NCI-H146 treated with DMSO at 0.1 percent for 48 hours (cell line): ENCODE measurements at regions not wholly inside any gene's neighbourhood (a gene's known extent, or its start where the extent isn't known, plus 50 kb on each side); places are given as distances from the start of the nearest gene placed in this dataset.

Experiments used
- DNase-seq: peaks from one replicate; lab custom pipeline; 2025; ENCODE audit not compliant: unreplicated experiment; lab: John Stamatoyannopoulos, UW

GRCh38 chr15:29430124-29430523, 160.5 kb upstream of the NSMCE3 start:
- no peak for DNase-seq

DNA sequence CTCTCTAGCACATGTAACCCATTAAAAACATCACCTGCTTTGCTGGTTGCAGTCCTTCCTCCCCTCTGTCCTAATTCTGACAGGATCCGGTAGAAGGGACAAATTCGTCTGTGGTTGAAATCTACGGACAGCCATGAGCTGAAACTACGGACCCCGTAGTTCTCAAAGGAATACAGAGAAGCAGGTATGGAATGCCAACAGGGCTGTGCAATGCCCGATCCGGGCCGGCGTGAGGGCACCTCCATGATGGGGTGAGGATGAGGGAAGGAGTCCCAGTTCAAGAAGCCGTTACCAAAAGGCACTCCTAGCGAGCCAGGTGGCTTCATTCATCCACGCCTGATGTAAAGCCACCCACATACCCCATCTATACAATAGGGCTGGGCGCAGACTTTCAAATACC, 160.0 kb upstream of the NSMCE3 start:
- no peak for DNase-seq

DNA sequence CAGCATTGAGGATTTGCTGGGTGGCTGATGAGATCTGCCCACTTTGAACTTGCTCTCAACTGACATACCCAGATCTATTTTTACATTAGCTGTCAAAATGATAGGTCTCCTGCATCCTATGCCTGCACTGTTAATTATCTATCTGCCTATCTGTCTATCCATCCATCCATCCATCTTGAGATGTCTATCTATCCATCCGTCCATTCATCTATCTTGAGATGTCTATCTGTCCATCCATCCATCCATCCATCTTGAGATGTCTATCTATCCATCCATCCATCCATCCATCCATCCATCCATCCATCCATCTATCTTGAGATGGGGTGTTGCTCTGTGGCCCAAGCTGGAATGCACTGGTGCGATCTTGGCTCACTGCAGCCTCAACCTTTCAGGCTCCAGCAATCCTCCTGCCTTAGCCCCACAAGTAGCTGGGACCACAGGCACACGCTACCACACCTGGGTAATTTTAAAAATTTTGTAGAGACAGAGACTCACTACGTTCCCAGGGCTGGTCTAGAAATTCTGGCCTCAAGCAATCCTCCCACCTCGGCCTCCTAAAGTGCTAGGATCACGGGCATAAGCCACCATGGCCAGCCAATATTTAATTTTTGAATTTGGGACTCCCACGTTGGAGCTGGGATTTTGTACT, 159.4 kb upstream of the NSMCE3 start:
- no peak for DNase-seq

DNA sequence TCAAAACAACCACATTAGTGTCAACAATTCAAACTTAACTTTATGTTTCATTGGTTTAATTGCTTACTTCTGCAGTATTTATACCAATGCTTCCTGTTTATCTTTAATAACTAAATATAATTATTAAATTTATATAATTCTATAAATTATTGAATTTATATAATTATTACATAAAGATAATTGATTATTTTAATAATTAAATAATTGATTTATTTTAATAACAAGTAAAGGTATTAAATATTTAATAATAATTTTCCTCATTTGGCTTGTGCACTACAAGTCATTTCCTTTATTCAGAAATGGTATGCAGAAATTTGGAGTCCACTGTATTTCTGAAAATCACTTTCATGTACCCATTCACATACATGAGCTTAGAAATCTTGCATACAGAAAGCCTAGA, 156.2 kb upstream of the NSMCE3 start:
- no peak for DNase-seq

DNA sequence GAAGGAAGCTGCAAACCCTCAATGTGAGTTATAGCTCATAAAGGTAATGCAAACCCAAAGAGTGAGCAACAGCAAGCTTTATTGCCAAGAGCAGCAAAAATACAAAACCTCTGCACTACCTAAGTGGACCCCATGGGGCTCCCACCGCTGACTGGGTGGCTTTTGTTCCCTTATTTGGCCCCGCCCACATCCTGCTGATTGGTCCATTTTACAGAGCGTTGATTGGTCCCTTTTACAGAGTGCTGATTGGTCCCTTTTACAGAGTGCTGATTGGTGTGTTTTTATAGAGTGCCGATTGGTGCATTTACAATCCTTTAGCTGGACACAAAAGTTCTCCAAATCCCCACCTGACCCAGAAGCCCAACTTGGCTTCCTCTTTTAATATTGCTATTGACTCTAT, 154.5 kb upstream of the NSMCE3 start:
- no peak for DNase-seq

DNA sequence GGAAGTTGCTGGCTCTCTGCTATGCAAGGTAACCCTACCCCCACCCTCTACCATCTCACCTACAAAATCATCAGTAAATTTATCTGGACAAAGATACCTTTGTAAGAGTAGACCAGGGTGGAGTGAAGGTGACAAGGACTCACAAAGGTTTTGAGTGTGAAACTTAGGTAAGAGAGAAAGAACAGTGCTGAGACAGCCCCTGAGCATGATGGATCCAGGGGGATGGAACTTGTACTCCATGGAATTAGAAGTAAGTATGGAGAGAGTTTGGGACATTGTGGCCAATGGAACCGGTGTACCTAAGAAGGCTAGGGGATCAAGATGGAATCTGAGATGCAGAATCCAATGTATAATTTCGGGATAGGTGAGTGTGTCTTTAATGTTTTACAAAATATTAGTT, 153.0 kb upstream of the NSMCE3 start:
- DNase-seq: no peak

GRCh38 chr15:29420188-29420587, 150.6 kb upstream of the NSMCE3 start:
- no peak for DNase-seq

DNA sequence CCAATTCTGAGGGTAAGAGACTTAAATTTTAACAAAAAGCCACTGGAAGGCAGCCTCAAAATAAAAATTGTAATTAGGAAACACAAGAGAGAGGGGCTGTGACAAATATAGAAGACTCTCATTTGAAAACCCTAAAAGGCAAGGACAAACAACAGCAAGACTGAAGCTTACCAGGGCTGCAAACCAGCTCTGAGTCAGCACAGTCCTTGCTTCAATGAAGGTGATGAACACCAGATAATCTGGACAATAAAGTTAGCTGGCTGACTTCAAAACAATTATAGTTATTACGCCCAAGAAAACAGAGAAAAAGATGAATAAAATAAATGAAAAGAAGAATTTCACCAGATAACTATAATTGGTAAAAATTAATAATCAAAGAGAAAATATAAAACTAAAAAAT, 149.3 kb upstream of the NSMCE3 start:
- DNase-seq: no peak

- DNase-seq: no peak
Measured at GRCh38 chr15:29418178-29418577, 148.6 kb upstream of the NSMCE3 start.

DNA sequence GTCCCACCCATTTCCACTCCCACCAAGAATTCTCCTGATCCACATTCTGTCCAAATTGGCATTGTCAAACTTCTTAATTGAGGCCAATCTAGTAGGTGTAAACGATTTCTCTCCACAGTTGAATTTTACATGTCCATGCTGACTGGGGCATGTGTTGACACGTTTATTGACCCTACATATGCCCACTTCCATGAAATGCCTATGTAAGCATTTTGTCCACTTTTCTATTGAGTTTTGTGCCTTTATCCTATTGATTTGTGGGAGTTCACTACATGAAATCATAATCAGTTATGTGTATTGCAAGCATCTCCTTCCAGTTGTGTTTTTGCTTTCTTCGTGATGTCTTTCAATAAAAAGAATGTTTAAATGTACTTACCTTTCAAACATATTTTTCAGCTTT, 141.7 kb upstream of the NSMCE3 start:
- DNase-seq: no peak

DNA sequence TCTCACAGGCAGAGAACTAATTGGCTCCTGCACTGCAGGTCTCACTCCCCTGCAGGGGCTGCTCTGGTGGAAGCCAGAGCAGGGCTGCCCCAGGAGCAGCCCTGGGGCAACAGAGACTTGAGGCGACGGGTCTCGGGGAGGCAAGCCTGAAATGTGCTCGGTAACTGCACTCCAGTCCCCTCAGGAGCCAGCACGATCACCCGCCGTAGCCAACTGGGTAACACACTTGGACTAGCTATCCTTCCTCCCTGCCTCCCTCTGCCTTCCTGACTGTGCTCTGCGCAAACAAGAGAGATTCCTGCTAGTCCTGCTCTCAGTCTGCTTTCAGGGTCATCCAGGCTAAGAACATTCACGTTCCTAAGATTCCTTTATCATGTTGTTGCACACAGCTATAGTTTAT, 140.7 kb upstream of the NSMCE3 start:
- DNase-seq: no peak

GRCh38 chr15:29409890-29410289, 140.3 kb upstream of the NSMCE3 start:
- DNase-seq: no peak

DNA sequence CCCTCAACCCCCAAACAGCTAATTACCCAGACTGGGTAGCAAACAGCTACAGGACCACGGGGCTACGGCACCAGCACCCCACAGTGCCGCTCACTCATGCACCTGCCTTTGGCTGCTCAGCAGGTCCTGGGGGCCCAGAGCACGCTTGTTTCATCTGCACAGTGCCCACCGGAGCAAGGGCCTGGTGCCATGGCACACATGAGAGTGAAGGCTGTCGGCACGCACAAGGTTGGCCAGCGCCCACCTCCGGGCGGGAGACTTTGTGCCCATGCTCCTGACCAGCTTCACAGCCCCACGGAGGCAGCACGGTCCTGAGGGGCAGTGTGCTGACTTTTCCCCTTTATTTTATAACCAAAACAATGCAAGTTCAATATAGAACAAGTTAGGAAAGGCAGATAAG, 135.9 kb upstream of the NSMCE3 start:
- no peak for DNase-seq

DNA sequence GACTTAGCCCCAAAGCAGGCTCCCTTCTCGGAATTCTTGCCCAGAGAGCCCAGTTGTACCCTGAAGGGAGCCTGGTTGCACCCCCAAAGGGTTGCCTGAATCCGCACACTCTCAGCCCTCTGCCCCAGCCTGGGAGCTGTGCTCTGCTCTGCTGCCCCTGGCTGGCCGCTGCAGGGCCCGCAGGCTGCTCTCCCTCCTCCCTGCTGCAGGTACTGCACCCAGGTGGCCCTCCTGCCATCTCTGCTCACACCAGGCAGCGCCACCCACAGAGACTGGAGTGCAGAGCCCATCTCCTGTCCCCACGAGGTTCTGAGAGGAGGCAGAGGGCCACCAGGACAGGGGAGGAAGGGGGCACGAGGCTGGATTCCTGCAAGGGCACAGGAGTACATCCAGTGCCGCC, 134.2 kb upstream of the NSMCE3 start:
- no peak for DNase-seq

DNA sequence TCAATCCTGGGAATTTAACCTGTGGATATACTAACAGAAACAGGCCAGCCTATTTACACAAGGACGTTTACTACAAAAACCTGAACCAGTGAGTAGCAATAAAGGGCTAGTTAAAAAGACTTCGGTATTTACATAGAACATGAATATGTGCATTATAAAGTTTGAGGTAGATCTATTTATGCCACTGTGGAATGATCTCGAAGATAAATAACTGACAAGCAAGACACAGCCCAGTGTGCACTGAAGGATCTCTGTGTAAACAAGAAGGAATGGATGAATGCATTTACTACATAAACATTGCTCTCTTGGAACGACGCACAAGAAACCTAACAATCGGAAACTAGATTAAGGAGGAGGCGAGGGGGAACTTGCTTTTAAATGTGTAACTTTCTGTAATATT, 132.0 kb upstream of the NSMCE3 start:
- DNase-seq: no peak

DNA sequence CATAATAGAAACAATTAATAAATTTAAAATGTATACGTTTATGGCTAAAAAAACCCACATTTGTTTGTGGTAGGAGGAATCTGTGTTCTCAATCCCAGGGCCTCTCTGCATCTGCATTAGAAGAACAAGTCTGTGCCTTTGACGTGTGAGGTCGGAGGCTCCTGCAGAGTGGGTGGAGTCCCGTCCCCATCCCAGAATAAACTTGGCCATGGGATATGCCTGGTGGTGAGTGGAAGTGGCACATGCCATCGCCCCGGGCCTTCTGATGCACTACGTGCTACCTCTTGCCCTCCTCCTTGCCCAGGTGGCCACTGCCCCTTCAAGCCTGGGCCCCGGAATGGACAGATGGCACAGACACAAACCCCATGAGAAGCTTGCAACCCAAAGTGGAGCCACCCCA, 131.1 kb upstream of the NSMCE3 start:
- DNase-seq: no peak

GRCh38 chr15:29398907-29399306, 129.3 kb upstream of the NSMCE3 start:
- no peak for DNase-seq

DNA sequence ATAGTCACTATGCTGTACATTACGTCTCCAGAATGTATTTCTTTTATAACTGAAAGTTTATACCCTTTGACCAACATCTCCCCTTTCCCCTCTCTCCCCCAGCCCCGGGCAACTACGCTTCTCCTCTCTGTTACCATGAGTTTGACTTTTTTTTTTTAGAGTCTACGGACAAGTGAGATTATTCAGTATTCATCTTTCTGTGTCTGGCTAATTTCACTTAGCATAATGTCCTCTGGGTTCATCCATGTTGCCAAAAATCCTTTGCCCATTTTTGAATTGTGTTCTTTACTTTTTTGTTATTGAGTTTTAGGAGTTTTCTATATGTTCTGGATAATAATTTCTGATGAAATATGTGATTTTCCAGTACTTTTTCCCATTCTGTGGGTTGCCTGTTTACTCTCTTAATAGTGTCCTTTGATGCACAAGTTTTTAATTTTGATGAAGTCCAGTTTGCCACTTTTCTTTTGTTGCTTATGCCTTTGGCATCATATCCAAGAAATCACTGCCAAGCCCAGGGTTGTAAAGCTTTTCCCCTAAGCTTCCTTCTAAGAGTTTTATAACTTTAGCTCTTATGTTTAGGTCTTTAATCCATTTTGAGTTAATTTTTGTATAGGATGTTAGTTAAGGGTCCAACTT, 126.7 kb upstream of the NSMCE3 start:
- DNase-seq: no peak

GRCh38 chr15:29393443-29393842, 123.8 kb upstream of the NSMCE3 start:
- no peak for DNase-seq

DNA sequence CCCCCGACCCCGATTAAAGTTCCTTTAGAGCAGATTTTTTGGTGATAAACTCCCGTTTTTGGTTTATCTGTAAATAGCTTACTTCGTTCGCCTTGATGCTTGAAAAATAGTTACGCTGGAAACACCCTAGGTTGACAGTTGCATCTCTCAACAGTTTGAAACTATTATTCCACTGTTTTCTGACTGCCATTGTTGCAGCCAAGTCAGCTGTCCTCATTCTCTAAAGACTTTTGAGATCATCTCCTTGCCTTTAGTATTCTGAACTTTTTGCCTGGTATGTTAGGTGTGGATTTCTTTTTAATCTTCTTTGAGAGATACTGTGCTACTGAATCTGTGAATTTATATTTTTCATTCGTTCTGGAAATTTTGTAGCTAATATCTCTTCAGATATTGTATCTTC, 122.7 kb upstream of the NSMCE3 start:
- DNase-seq: no peak

DNA sequence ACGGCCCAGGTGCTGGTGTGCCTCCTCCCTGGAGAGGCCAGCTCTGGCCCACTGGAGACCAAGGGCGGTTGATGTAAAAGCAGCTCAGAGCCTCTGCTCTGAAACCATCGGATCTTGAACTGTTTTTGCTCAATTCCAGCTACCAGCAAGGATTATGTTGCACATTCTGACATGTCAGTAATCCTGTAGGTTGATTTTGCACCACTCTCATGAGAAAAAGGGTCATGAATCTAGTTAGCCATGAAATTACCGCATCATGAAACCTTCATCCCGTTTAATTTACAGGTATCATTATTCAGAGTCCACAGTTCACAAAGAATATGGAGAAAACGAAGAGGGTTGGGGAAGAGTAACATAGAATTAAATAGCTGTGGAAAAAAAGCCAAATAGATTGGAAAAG, 120.4 kb upstream of the NSMCE3 start:
- DNase-seq: no peak

DNA sequence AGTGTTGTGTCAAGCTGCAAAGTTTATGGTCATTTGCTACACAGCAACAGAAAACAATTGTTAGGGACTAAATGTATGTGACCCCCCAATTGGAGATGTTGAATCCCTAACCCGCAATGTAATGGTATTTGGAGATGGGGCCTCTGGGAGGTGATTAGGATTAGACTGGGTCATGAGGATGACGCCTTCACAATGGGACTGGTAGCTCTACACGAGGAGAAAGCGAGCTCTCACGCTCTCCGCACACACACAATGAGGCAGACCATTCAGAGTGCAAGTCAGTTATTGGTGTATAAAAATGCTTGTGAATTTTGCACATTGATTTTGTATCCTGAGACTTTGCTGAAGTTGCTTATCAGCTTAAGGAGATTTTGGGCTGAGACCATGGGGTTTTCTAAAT, 116.9 kb upstream of the NSMCE3 start:
- DNase-seq: no peak

- DNase-seq: no peak
Measured at GRCh38 chr15:29383367-29383766, 113.7 kb upstream of the NSMCE3 start.
